ENCODE measurements at regions not wholly inside any gene's neighbourhood (a gene's known extent, or its start where the extent isn't known, plus 50 kb on each side); places are given as distances from the start of the nearest gene placed in this dataset.

GRCh38 chr22:49435596-49435995, 392.1 kb downstream of the BRD1 start:
- DNase-seq (ENCODE audit: low spot score) = no peak

- DNase-seq (ENCODE audit: low spot score) = no peak
Observed at GRCh38 chr22:49433717-49434611, 393.7 kb downstream of the BRD1 start.

- no peak for DNase-seq (ENCODE audit: low spot score)
Observed at GRCh38 chr22:49432897-49433443, 394.7 kb downstream of the BRD1 start.

GRCh38 chr22:49432211-49432896, 395.3 kb downstream of the BRD1 start:
- no peak for DNase-seq (ENCODE audit: low spot score)

- DNase-seq (ENCODE audit: low spot score) = no peak
Observed at GRCh38 chr22:49431551-49431950, 396.1 kb downstream of the BRD1 start.

GRCh38 chr22:49429066-49429465, 398.6 kb downstream of the BRD1 start:
- DNase-seq (ENCODE audit: low spot score) = no peak

- DNase-seq (ENCODE audit: low spot score) = no peak
Observed at GRCh38 chr22:49427941-49428340, 399.7 kb downstream of the BRD1 start.

GRCh38 chr22:49427341-49427740, 400.3 kb downstream of the BRD1 start:
- DNase-seq (ENCODE audit: low spot score) = no peak

GRCh38 chr22:49426618-49427266, 400.9 kb downstream of the BRD1 start:
- no peak for DNase-seq (ENCODE audit: low spot score)

GRCh38 chr22:49426098-49426497, 401.6 kb downstream of the BRD1 start:
- no peak for DNase-seq (ENCODE audit: low spot score)

- DNase-seq (ENCODE audit: low spot score) = no peak
Observed at GRCh38 chr22:49425356-49425755, 402.3 kb downstream of the BRD1 start.

- no peak for DNase-seq (ENCODE audit: low spot score)
Observed at GRCh38 chr22:49424893-49425270, 402.8 kb downstream of the BRD1 start.

GRCh38 chr22:49423125-49423650, 404.5 kb downstream of the BRD1 start:
- DNase-seq (ENCODE audit: low spot score) = no peak

GRCh38 chr22:49422701-49423100, 405.0 kb downstream of the BRD1 start:
- DNase-seq (ENCODE audit: low spot score) = no peak

- no peak for DNase-seq (ENCODE audit: low spot score)
Observed at GRCh38 chr22:49420651-49421050, 407.0 kb downstream of the BRD1 start.

- no peak for DNase-seq (ENCODE audit: low spot score)
Observed at GRCh38 chr22:49419661-49420060, 408.0 kb downstream of the BRD1 start.

GRCh38 chr22:49418943-49419342, 408.7 kb downstream of the BRD1 start:
- DNase-seq (ENCODE audit: low spot score) = no peak

GRCh38 chr22:49418341-49418894, 409.3 kb downstream of the BRD1 start:
- DNase-seq (ENCODE audit: low spot score) = no peak

- no peak for DNase-seq (ENCODE audit: low spot score)
Observed at GRCh38 chr22:49417833-49418232, 409.8 kb downstream of the BRD1 start.

- DNase-seq (ENCODE audit: low spot score) = no peak
Observed at GRCh38 chr22:49417326-49417725, 410.3 kb downstream of the BRD1 start.

- DNase-seq (ENCODE audit: low spot score) = no peak
Observed at GRCh38 chr22:49415151-49415951, 412.3 kb downstream of the BRD1 start.
